ENCODE measurements at regions not wholly inside any gene's neighbourhood (a gene's known extent, or its start where the extent isn't known, plus 50 kb on each side); places are given as distances from the start of the nearest gene placed in this dataset.

- Histone ChIP-seq H3K27ac (ENCODE audit: low read depth in 1 of 2, low read length in 2 of 2) (no peak overlapping the region), H3K9me3 (ENCODE audit: control insufficient read depth in 4 of 4, low read length in 3 of 4) (no peaks in the 10 kb centered on the region), H3K9ac (ENCODE audit: low read depth in 1 of 2, low read length in 2 of 2) (no peak overlapping the region), H3K27me3 (ENCODE audit: control insufficient read depth in 4 of 4, insufficient read depth in 4 of 4, low read length in 3 of 4) (no peaks in the 10 kb centered on the region), H3K4me3 (ENCODE audit: low read depth in 1 of 3, low read length in 3 of 3) (no peak overlapping the region), H3K36me3 (ENCODE audit: control insufficient read depth in 4 of 4, insufficient read depth in 3 of 4, low read depth in 1 of 4, low read length in 3 of 4) (no peaks in the 10 kb centered on the region), H3K4me1 (ENCODE audit: control insufficient read depth in 4 of 4, insufficient read depth in 4 of 4, low read length in 3 of 4) (no peaks in the 10 kb centered on the region)
- no peak for DNase-seq (ENCODE audit: low spot score)
- WGBS = 79% methylated on average over 2 of the region's 2 CpGs
- TF ChIP-seq JUND (IDR thresholded peaks at IDR 0.05) = no peak
Measured at GRCh38 chr13:64180756-64181155, 2765.1 kb upstream of the PCDH20 start.

DNA sequence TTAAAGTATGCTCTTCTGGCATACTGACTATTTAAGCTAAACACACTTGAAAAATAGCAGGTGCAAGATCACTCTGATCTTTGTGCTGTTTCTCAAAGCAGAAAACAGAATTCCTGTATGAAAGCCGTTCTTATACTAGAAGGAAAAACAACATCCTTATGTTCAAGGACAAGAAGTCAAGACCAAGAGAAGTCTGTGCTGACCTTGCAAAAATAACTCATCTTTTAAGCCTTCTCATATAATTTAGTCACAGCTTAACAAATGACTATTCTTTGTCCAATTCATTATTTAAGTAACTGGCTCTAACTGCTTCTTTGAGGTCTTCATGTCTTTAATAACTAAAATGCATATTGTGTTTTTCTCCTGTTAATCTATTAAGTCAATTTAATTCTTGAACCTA, 2750.2 kb upstream of the PCDH20 start:
- Histone ChIP-seq H3K4me3 (ENCODE audit: low read depth in 1 of 3, low read length in 3 of 3) (no peak overlapping the region), H3K9ac (ENCODE audit: low read depth in 1 of 2, low read length in 2 of 2) (no peak overlapping the region), H3K36me3 (ENCODE audit: control insufficient read depth in 4 of 4, insufficient read depth in 3 of 4, low read depth in 1 of 4, low read length in 3 of 4) (no peaks in the 10 kb centered on the region), H3K4me1 (ENCODE audit: control insufficient read depth in 4 of 4, insufficient read depth in 4 of 4, low read length in 3 of 4) (no peaks in the 10 kb centered on the region), H3K9me3 (ENCODE audit: control insufficient read depth in 4 of 4, low read length in 3 of 4) (no peaks in the 10 kb centered on the region), H3K27me3 (ENCODE audit: control insufficient read depth in 4 of 4, insufficient read depth in 4 of 4, low read length in 3 of 4) (no peaks in the 10 kb centered on the region), H3K27ac (ENCODE audit: low read depth in 1 of 2, low read length in 2 of 2) (no peak overlapping the region)
- 69% methylated on average over 1 of the region's 1 CpG for WGBS
- no peak for DNase-seq (ENCODE audit: low spot score)
- TF ChIP-seq GABPA (IDR thresholded peaks at IDR 0.05 in 1 of 2, conservative IDR thresholded peaks at IDR 0.05 in 1 of 2) (no peak), JUND (IDR thresholded peaks at IDR 0.05) (no peak), NR2F2 (IDR thresholded peaks at IDR 0.05) (no peak), EGR1 (IDR thresholded peaks at IDR 0.05; ENCODE audit: low read depth in 2 of 2) (no peak), YY1 (IDR thresholded peaks at IDR 0.05) (no peak), FOXA2 (IDR thresholded peaks at IDR 0.05) (no peak)
- TF ChIP-seq, protein P1, sequence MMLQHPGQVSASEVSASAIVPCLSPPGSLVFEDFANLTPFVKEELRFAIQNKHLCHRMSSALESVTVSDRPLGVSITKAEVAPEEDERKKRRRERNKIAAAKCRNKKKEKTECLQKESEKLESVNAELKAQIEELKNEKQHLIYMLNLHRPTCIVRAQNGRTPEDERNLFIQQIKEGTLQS (IDR thresholded peaks at IDR 0.05) = no peak

- no peaks in the 10 kb centered on the region for H3K4me1 ChIP-seq (ENCODE audit: control insufficient read depth in 4 of 4, insufficient read depth in 4 of 4, low read length in 3 of 4)
- WGBS = 84% methylated on average over 4 of the region's 4 CpGs
- no peak overlapping the region for H3K9ac ChIP-seq (ENCODE audit: low read depth in 1 of 2, low read length in 2 of 2)
- H3K4me3 ChIP-seq (ENCODE audit: low read depth in 1 of 3, low read length in 3 of 3) = no peak overlapping the region
- H3K9me3 ChIP-seq (ENCODE audit: control insufficient read depth in 4 of 4, low read length in 3 of 4) = no peaks in the 10 kb centered on the region
- no peaks in the 10 kb centered on the region for H3K36me3 ChIP-seq (ENCODE audit: control insufficient read depth in 4 of 4, insufficient read depth in 3 of 4, low read depth in 1 of 4, low read length in 3 of 4)
- no peak for DNase-seq (ENCODE audit: low spot score)
- TF ChIP-seq RAD21 (IDR thresholded peaks at IDR 0.05) = no peak
- TF ChIP-seq, protein P2, sequence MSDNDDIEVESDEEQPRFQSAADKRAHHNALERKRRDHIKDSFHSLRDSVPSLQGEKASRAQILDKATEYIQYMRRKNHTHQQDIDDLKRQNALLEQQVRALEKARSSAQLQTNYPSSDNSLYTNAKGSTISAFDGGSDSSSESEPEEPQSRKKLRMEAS (IDR thresholded peaks at IDR 0.05) = no peak
- TF ChIP-seq, protein P3, sequence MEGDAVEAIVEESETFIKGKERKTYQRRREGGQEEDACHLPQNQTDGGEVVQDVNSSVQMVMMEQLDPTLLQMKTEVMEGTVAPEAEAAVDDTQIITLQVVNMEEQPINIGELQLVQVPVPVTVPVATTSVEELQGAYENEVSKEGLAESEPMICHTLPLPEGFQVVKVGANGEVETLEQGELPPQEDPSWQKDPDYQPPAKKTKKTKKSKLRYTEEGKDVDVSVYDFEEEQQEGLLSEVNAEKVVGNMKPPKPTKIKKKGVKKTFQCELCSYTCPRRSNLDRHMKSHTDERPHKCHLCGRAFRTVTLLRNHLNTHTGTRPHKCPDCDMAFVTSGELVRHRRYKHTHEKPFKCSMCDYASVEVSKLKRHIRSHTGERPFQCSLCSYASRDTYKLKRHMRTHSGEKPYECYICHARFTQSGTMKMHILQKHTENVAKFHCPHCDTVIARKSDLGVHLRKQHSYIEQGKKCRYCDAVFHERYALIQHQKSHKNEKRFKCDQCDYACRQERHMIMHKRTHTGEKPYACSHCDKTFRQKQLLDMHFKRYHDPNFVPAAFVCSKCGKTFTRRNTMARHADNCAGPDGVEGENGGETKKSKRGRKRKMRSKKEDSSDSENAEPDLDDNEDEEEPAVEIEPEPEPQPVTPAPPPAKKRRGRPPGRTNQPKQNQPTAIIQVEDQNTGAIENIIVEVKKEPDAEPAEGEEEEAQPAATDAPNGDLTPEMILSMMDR (IDR thresholded peaks at IDR 0.05; ENCODE audit: low read depth, low read length, missing input control) = no peak
- no peak for TF ChIP-seq EGR1 (IDR thresholded peaks at IDR 0.05; ENCODE audit: low read depth in 2 of 2)
- TF ChIP-seq HNF4G (IDR thresholded peaks at IDR 0.05) = no peak
- TF ChIP-seq FOXA2 (IDR thresholded peaks at IDR 0.05) = no peak
- TF ChIP-seq TAF1 (conservative IDR thresholded peaks at IDR 0.05) = no peak
- TF ChIP-seq SP1 (IDR thresholded peaks at IDR 0.05) = no peak
- TF ChIP-seq RXRA (IDR thresholded peaks at IDR 0.05) = no peak
- TF ChIP-seq, protein P1 (IDR thresholded peaks at IDR 0.05) = no peak
- TF ChIP-seq HNF4A (conservative IDR thresholded peaks at IDR 0.05) = no peak
- no peak for TF ChIP-seq REST (IDR thresholded peaks at IDR 0.05)
- no peak for TF ChIP-seq GABPA (IDR thresholded peaks at IDR 0.05 in 1 of 2, conservative IDR thresholded peaks at IDR 0.05 in 1 of 2)
- TF ChIP-seq ZBTB33 (IDR thresholded peaks at IDR 0.05) = no peak
- no peak for TF ChIP-seq JUND (IDR thresholded peaks at IDR 0.05)
- TF ChIP-seq FOXA1 (IDR thresholded peaks at IDR 0.05) = no peak
- TF ChIP-seq NR2F2 (IDR thresholded peaks at IDR 0.05) = no peak
- no peak for TF ChIP-seq YY1 (IDR thresholded peaks at IDR 0.05)
- no peaks in the 10 kb centered on the region for H3K27me3 ChIP-seq (ENCODE audit: control insufficient read depth in 4 of 4, insufficient read depth in 4 of 4, low read length in 3 of 4)
- no peak overlapping the region for H3K27ac ChIP-seq (ENCODE audit: low read depth in 1 of 2, low read length in 2 of 2)
Measured at GRCh38 chr13:64164435-64164834, 2748.8 kb upstream of the PCDH20 start.

All from liver (tissue), 8 donors.